A549 (cell line): ENCODE measurements at regions not wholly inside any gene's neighbourhood (a gene's known extent, or its start where the extent isn't known, plus 50 kb on each side); places are given as distances from the start of the nearest gene placed in this dataset.

ENCODE experiments used
- ATAC-seq, 2 experiments: fragments of 200-7000 bp in 1 of 2; fragments of >200 bp in 1 of 2; cut with Nextera tagmentation in 1 of 2; cut with Tn5 transposase in 1 of 2; 3 replicates each; pipeline versions ENCODE4 v1.8.0 to v1.9.1; 2018 to 2020; ENCODE audit warnings: mild to moderate bottlenecking in 1 of 2, moderate library complexity in 1 of 2
- CTCF ChIA-PET: fragments of 300-600 bp; sonication (Branson Sonifier 250); formaldehyde crosslinking; extraction: SDS; loops from one replicate; lab custom pipeline; 2021; ENCODE audit warnings: antibody characterized with exemption, inconsistent platforms; lab: Yijun Ruan, JAX
- POLR2A ChIA-PET: fragments of 350-600 bp; formaldehyde crosslinking; extraction: SDS; loops from one replicate; lab custom pipeline; 2021; ENCODE audit warnings: antibody characterized with exemption, inconsistent platforms; lab: Yijun Ruan, JAX
- DNase-seq, 2 experiments: peaks; one replicate each; pipeline versions ENCODE4 v3.0.0 to v3.0.0-alpha.2; 2011 to 2016; ENCODE audit warnings: low read depth in 1 of 2, low spot score in 1 of 2
- FAIRE-seq: peaks from 2 replicates; lab custom pipeline; 2011; peaks lifted over from hg19 to GRCh38; lab: Jason Lieb, UNC
- H3K27ac ChIP-seq, 2 experiments: fragments of >200 bp; sonication (Bioruptor Twin); formaldehyde crosslinking; 3 replicates each; pipeline ENCODE4 v1.5.1; 2016 to 2017
- H3K4me1 ChIP-seq: fragments of >200 bp; sonication (Bioruptor Twin); formaldehyde crosslinking; 3 replicates; pipeline ENCODE4 v1.6.1; 2016
- H3K4me2 ChIP-seq: fragments of >200 bp; sonication (Bioruptor Twin); formaldehyde crosslinking; 3 replicates; pipeline ENCODE4 v1.6.1; 2016
- H3K4me3 ChIP-seq: fragments of >200 bp; sonication (Bioruptor Twin); formaldehyde crosslinking; 3 replicates; pipeline ENCODE4 v1.5.1; 2016
- H3K9me3 ChIP-seq: fragments of >200 bp; sonication (Bioruptor Twin); formaldehyde crosslinking; 3 replicates; pipeline ENCODE4 v1.6.1; 2016
- BHLHE40 ChIP-seq: IDR thresholded peaks from 2 replicates; pipeline ENCODE4 v1.6.1; 2012; ENCODE audit warnings: low read depth, low read length, inconsistent platforms
- CBX2 ChIP-seq: fragments of 200-600 bp; sonication (generic); IDR thresholded peaks from 2 replicates; pipeline ENCODE4 v1.6.1; 2016; ENCODE audit warnings: low read depth, mild to moderate bottlenecking, borderline replicate concordance
- CHD4 ChIP-seq: fragments of 200-600 bp; sonication (generic); IDR thresholded peaks from 2 replicates; pipeline ENCODE4 v1.6.1; 2016; ENCODE audit warnings: antibody characterized with exemption, mild to moderate bottlenecking, borderline replicate concordance
- E2F6 ChIP-seq: IDR thresholded peaks from 2 replicates; pipeline ENCODE4 v1.6.1; 2012; ENCODE audit warnings: low read depth, borderline replicate concordance
- EHMT2 ChIP-seq: fragments of 200-600 bp; sonication (generic); IDR thresholded peaks from 2 replicates; pipeline ENCODE4 v1.6.1; 2016; ENCODE audit warnings: antibody characterized with exemption, low read depth, mild to moderate bottlenecking, moderate library complexity
- FOSB ChIP-seq: fragments of 250-450 bp; sonication (Bioruptor Pico); IDR thresholded peaks from 2 replicates; pipeline ENCODE4 v1.5.0; 2020; ENCODE audit warnings: mild to moderate bottlenecking, moderate library complexity
- FOSL2 ChIP-seq, 2 experiments: fragments of 450-650 bp in 1 of 2; fragments of >200 bp in 1 of 2; sonication (Bioruptor Twin) in 1 of 2; formaldehyde crosslinking; IDR thresholded peaks; 2 replicates each; pipeline versions ENCODE4 v1.5.0 to v1.6.1; 2016 to 2020; ENCODE audit warnings: mild to moderate bottlenecking in 1 of 2, moderate library complexity in 1 of 2
- GATA3 ChIP-seq: IDR thresholded peaks from 2 replicates; pipeline ENCODE4 v1.6.1; 2012; ENCODE audit warnings: borderline replicate concordance
- HDAC2 ChIP-seq: fragments of 200-600 bp; sonication (generic); IDR thresholded peaks from 2 replicates; pipeline ENCODE4 v1.6.1; 2016
- HES2 ChIP-seq: fragments of >200 bp; sonication (Bioruptor Twin); formaldehyde crosslinking; IDR thresholded peaks from 2 replicates; pipeline ENCODE4 v1.6.1; 2016
- HOXB13 ChIP-seq: fragments of 250-450 bp; sonication (Bioruptor Pico); IDR thresholded peaks from 2 replicates; pipeline ENCODE4 v1.5.0; 2020; ENCODE audit warnings: low read depth, mild to moderate bottlenecking, moderate library complexity
- HOXB5 ChIP-seq: fragments of 250-450 bp; sonication (Bioruptor Pico); IDR thresholded peaks from 2 replicates; pipeline ENCODE4 v1.5.0; 2020; ENCODE audit warnings: mild to moderate bottlenecking, moderate library complexity
- KDM1A ChIP-seq: fragments of 200-600 bp; sonication (generic); IDR thresholded peaks from 2 replicates; pipeline ENCODE4 v1.6.1; 2016; ENCODE audit warnings: low read depth, mild to moderate bottlenecking
- MAX ChIP-seq: IDR thresholded peaks from 2 replicates; pipeline ENCODE4 v1.6.1; 2012
- MYC ChIP-seq: IDR thresholded peaks from 2 replicates; pipeline ENCODE4 v1.6.1; 2012; ENCODE audit warnings: mild to moderate bottlenecking, inconsistent platforms, low read length, improper control_type of control experiment, borderline replicate concordance
- NFE2L2 ChIP-seq: fragments of 150-350 bp; conservative IDR thresholded peaks from 2 replicates; pipeline ENCODE4 v1.6.1; 2014; ENCODE audit warnings: low read length
- NPAS2 ChIP-seq: fragments of 250-450 bp; sonication (Bioruptor Pico); IDR thresholded peaks from 2 replicates; pipeline ENCODE4 v1.8.0; 2022; ENCODE audit warnings: mild to moderate bottlenecking, moderate library complexity, borderline replicate concordance
- POLR2AphosphoS2 ChIP-seq: conservative IDR thresholded peaks from 2 replicates; pipeline ENCODE4 v1.6.1; 2012; ENCODE audit warnings: low read length, improper control_type of control experiment, inconsistent platforms
- RARB ChIP-seq: fragments of 250-450 bp; sonication (Bioruptor Pico); IDR thresholded peaks from 2 replicates; pipeline ENCODE4 v1.8.0; 2021; ENCODE audit warnings: mild to moderate bottlenecking, moderate library complexity
- RCOR1 ChIP-seq: fragments of 150-350 bp; IDR thresholded peaks from 2 replicates; pipeline ENCODE4 v1.6.1; 2014; ENCODE audit warnings: antibody characterized with exemption, low read length, low read depth
- REST ChIP-seq: fragments of 200-600 bp; sonication (generic); IDR thresholded peaks from 2 replicates; pipeline ENCODE4 v1.6.1; 2016; ENCODE audit warnings: antibody characterized with exemption, mild to moderate bottlenecking, moderate library complexity
- RFX5 ChIP-seq: fragments of 450-650 bp; IDR thresholded peaks from 2 replicates; pipeline ENCODE4 v1.7.1; 2014; ENCODE audit warnings: antibody characterized with exemption, mild to moderate bottlenecking, moderate library complexity
- TFCP2L1 ChIP-seq: fragments of 250-450 bp; sonication (Bioruptor Pico); IDR thresholded peaks from 2 replicates; pipeline ENCODE4 v1.5.0; 2021; ENCODE audit warnings: mild to moderate bottlenecking
- TP53 ChIP-seq: fragments of 250-450 bp; sonication (Bioruptor Pico); IDR thresholded peaks from 2 replicates; pipeline ENCODE4 v1.5.0; 2021; ENCODE audit warnings: mild to moderate bottlenecking, moderate library complexity
- ZC3H11A ChIP-seq: fragments of 450-650 bp; IDR thresholded peaks from 2 replicates; pipeline ENCODE4 v1.6.1; 2014; ENCODE audit warnings: antibody characterized with exemption, mild to moderate bottlenecking
- WGBS: methylation state at CpG from one replicate; pipeline ENCODE4 v1.1.6; 2017; ENCODE audit errors: missing lambda C conversion rate; 5-methylcytosine and 5-hydroxymethylcytosine counted together

GRCh38 chr7:97623333-97623732, 108.6 kb upstream of the TAC1 start:
- 1% methylated on average over 3 of the region's 3 CpGs for WGBS
- no peaks in the 10 kb centered on the region for H3K4me1 ChIP-seq
- no peak for ATAC-seq
- H3K27ac ChIP-seq, result no peak overlapping the region
- H3K4me2 ChIP-seq, result no peak overlapping the region
- TF ChIP-seq TP53, result no peak
- TF ChIP-seq KDM1A, result no peak
- no peak for TF ChIP-seq E2F6
- no peak for TF ChIP-seq HDAC2
- TF ChIP-seq FOSL2 (IDR thresholded peaks at IDR 0.05), result no peak
- TF ChIP-seq FOSL2 (CRISPR knock-in tag; IDR thresholded peaks at IDR 0.05), result no peak
- TF ChIP-seq NPAS2 (CRISPR knock-in tag), result no peak
- TF ChIP-seq ZC3H11A, result no peak
- TF ChIP-seq RARB (CRISPR knock-in tag), result no peak
- TF ChIP-seq CBX2, result no peak
- TF ChIP-seq NFE2L2, result no peak
- no peak for TF ChIP-seq RCOR1
- TF ChIP-seq MAX, result no peak
- TF ChIP-seq HES2, result no peak
- no peak for TF ChIP-seq RFX5
- no peak for TF ChIP-seq MYC
- no peak for TF ChIP-seq HOXB5 (CRISPR knock-in tag)
- no peak for TF ChIP-seq TFCP2L1 (CRISPR knock-in tag)
- TF ChIP-seq GATA3, result no peak
- TF ChIP-seq, all 56 proteins: peak for 0
- FAIRE-seq (no peak), DNase-seq (no peak)
- CTCF ChIA-PET, result no interaction called here
- Histone ChIP-seq H3K9me3 (no peaks in the 10 kb centered on the region), H3K4me3 (no peak overlapping the region)
- POLR2A ChIA-PET, result no interaction called here

GRCh38 chr7:97630116-97630515, 101.8 kb upstream of the TAC1 start:
- H3K4me1 ChIP-seq, result no peaks in the 10 kb centered on the region
- WGBS, result 16% methylated on average over 1 of the region's 1 CpG
- ATAC-seq (no peak), DNase-seq (no peak), FAIRE-seq (no peak)
- no peak overlapping the region for H3K27ac ChIP-seq
- ChIA-PET CTCF (interaction anchor here (1.0 kb wide), 1 partner anchor 28 kb away, joined by 3 read pairs; no protein-coding TSS in a partner anchor), POLR2A (no interaction called here)
- no peak for TF ChIP-seq FOSB (CRISPR knock-in tag)
- TF ChIP-seq BHLHE40, result no peak
- no peak for TF ChIP-seq REST
- TF ChIP-seq POLR2AphosphoS2, result no peak
- no peak for TF ChIP-seq HOXB13 (CRISPR knock-in tag)
- no peak for TF ChIP-seq TFCP2L1 (CRISPR knock-in tag)
- TF ChIP-seq HDAC2, result no peak
- TF ChIP-seq KDM1A, result no peak
- no peak for TF ChIP-seq GATA3
- TF ChIP-seq NFE2L2, result no peak
- no peak for TF ChIP-seq TP53
- TF ChIP-seq CHD4, result no peak
- TF ChIP-seq EHMT2, result no peak
- no peaks in the 10 kb centered on the region for H3K9me3 ChIP-seq
- no peak overlapping the region for H3K4me2 ChIP-seq
- H3K4me3 ChIP-seq, result no peak overlapping the region
